Keratinocyte (primary cell): ENCODE measurements at regions not wholly inside any gene's neighbourhood (a gene's known extent, or its start where the extent isn't known, plus 50 kb on each side); places are given as distances from the start of the nearest gene placed in this dataset.
A peak's percentile ranks its signal among the peaks of the same experiment; 100 is the strongest.

Source experiments
- DNase-seq: peaks from one replicate; pipeline ENCODE4 v3.0.0-alpha.2; 2011; ENCODE audit warnings: low read depth, missing footprints, low spot score
- FAIRE-seq: peaks from 2 replicates; lab custom pipeline; 2011; peaks lifted over from hg19 to GRCh38; lab: Jason Lieb, UNC
- H2AFZ ChIP-seq: 2 replicates; pipeline ENCODE4 v1.6.0; 2012; ENCODE audit warnings: low read length, control low read depth, inconsistent platforms; ENCODE audit not compliant: control insufficient read depth
- H3K27ac ChIP-seq: 2 replicates; pipeline ENCODE4 v1.5.1; 2011; ENCODE audit warnings: low read length; ENCODE audit not compliant: control insufficient read depth, insufficient read depth
- H3K27me3 ChIP-seq: 3 replicates; pipeline ENCODE4 v1.6.0; 2011; ENCODE audit warnings: low read length; ENCODE audit not compliant: control insufficient read depth, insufficient read depth; ENCODE audit errors: extremely low read depth
- H3K36me3 ChIP-seq, 2 experiments: 2 replicates in 1 of 2; 3 replicates in 1 of 2; pipeline ENCODE4 v1.5.1; 2011; ENCODE audit warnings: low read length in 2 of 2, mild to moderate bottlenecking in 1 of 2; ENCODE audit not compliant: control insufficient read depth in 2 of 2, insufficient read depth in 2 of 2; ENCODE audit errors: extremely low read depth in 1 of 2
- H3K4me1 ChIP-seq: 3 replicates; pipeline ENCODE4 v1.5.1; 2011; ENCODE audit warnings: low read length; ENCODE audit not compliant: control insufficient read depth, insufficient read depth; ENCODE audit errors: extremely low read depth
- H3K4me2 ChIP-seq: 3 replicates; pipeline ENCODE4 v1.6.0; 2011; ENCODE audit warnings: low read depth, low read length; ENCODE audit not compliant: control insufficient read depth, insufficient read depth; ENCODE audit errors: extremely low read depth
- H3K4me3 ChIP-seq, 3 experiments: fragments of 200-600 bp in 1 of 3; sonication (generic) in 1 of 3; 2 replicates in 2 of 3; 3 replicates in 1 of 3; pipeline ENCODE4 v1.5.1; 2011 to 2016; ENCODE audit warnings: low read length in 3 of 3, mild to moderate bottlenecking in 3 of 3, control low read depth in 2 of 3, inconsistent platforms in 1 of 3, low read depth in 1 of 3, mixed read lengths in 1 of 3, mixed run types in 1 of 3, moderate library complexity in 1 of 3; ENCODE audit not compliant: control insufficient read depth in 2 of 3, insufficient read depth in 2 of 3; ENCODE audit errors: extremely low read depth in 1 of 3
- H3K79me2 ChIP-seq: 2 replicates; pipeline ENCODE4 v1.6.0; 2012; ENCODE audit warnings: low read length; ENCODE audit not compliant: control insufficient read depth, insufficient read depth
- H3K9ac ChIP-seq: 3 replicates; pipeline ENCODE4 v1.6.0; 2011; ENCODE audit warnings: low read length; ENCODE audit not compliant: control insufficient read depth, insufficient read depth; ENCODE audit errors: extremely low read depth
- H3K9me1 ChIP-seq: 3 replicates; pipeline ENCODE4 v1.6.0; 2011; ENCODE audit warnings: low read length; ENCODE audit not compliant: control insufficient read depth, insufficient read depth; ENCODE audit errors: extremely low read depth
- H3K9me3 ChIP-seq: 2 replicates; pipeline ENCODE4 v1.5.1; 2012; ENCODE audit warnings: low read depth, low read length; ENCODE audit not compliant: control insufficient read depth
- H4K20me1 ChIP-seq: 3 replicates; pipeline ENCODE4 v1.6.0; 2011; ENCODE audit warnings: low read length; ENCODE audit not compliant: control insufficient read depth, insufficient read depth; ENCODE audit errors: extremely low read depth
- CTCF ChIP-seq, 3 experiments: IDR thresholded peaks in 1 of 3; conservative IDR thresholded peaks in 1 of 3; optimal IDR thresholded peaks in 1 of 3; 2 replicates in 2 of 3; 3 replicates in 1 of 3; pipeline versions ENCODE3 to v1.5.1; 2011; ENCODE audit warnings: low read length in 3 of 3, mild to moderate bottlenecking in 3 of 3, moderate library complexity in 2 of 3, control low read depth in 1 of 3, inconsistent platforms in 1 of 3; ENCODE audit not compliant: insufficient read depth in 2 of 3; ENCODE audit errors: extremely low read depth in 1 of 3
- EZH2 ChIP-seq: IDR thresholded peaks from one replicate; pipeline ENCODE4 v1.6.1; 2012; ENCODE audit warnings: inconsistent platforms, mild to moderate bottlenecking, low read length, moderate library complexity
- dilution Hi-C: fragments of 300-500 bp; cut with MboI; formaldehyde crosslinking; loops from one replicate; pipeline ENCODE4 v1.7.0; 2020; ENCODE audit warnings: low sequenced_read_pairs; ENCODE audit not compliant: extremely low pct_ligation_motif_present

GRCh38 chr6:71395731-71396409 is 107.3 kb downstream of the OGFRL1 start:
- peak overlapping the region; percentile 33 for H3K27ac ChIP-seq
- H4K20me1 ChIP-seq = no peaks in the 10 kb centered on the region
- peak overlapping the region; percentile 44 for H3K4me2 ChIP-seq
- H3K9ac ChIP-seq = peak overlapping the region; percentile 11
- no peaks in the 10 kb centered on the region for H3K9me3 ChIP-seq
- no peak overlapping the region for H2AFZ ChIP-seq
- dilution Hi-C loops = no loop called here
- no peaks in the 10 kb centered on the region for H3K27me3 ChIP-seq
- peaks cover 7 to 18% of the 10 kb centered on the region in 2 experiments for H3K36me3 ChIP-seq
- FAIRE-seq (peak; percentile 87), DNase-seq (no peak)
- H3K4me1 ChIP-seq = peaks cover 41% of the 10 kb centered on the region
- H3K79me2 ChIP-seq = peaks cover 51% of the 10 kb centered on the region
- H3K4me3 ChIP-seq = no peak overlapping the region
- no peaks in the 10 kb centered on the region for H3K9me1 ChIP-seq
- no peak for TF ChIP-seq CTCF (optimal IDR thresholded peaks at IDR 0.05 in 1 of 3, IDR thresholded peaks at IDR 0.05 in 1 of 3, conservative IDR thresholded peaks at IDR 0.05 in 1 of 3; ENCODE audit: extremely low read depth in 1 of 3, insufficient read depth in 2 of 3, low read length in 3 of 3)
- no peak for TF ChIP-seq EZH2

- H3K9me3 ChIP-seq = no peaks in the 10 kb centered on the region
- peaks cover 42% of the 10 kb centered on the region for H3K4me1 ChIP-seq
- TF ChIP-seq CTCF (optimal IDR thresholded peaks at IDR 0.05 in 1 of 3, IDR thresholded peaks at IDR 0.05 in 1 of 3, conservative IDR thresholded peaks at IDR 0.05 in 1 of 3; ENCODE audit: extremely low read depth in 1 of 3, insufficient read depth in 2 of 3, low read length in 3 of 3) = no peak
- no peak for TF ChIP-seq EZH2
- H3K27ac ChIP-seq = peak overlapping the region; percentile 37
- H3K27me3 ChIP-seq = no peaks in the 10 kb centered on the region
- no peak overlapping the region for H2AFZ ChIP-seq
- dilution Hi-C loops = no loop called here
- DNase-seq = no peak
- H3K36me3 ChIP-seq = peaks cover 5 to 18% of the 10 kb centered on the region in 2 experiments
- H3K4me3 ChIP-seq = no peak overlapping the region
- no peaks in the 10 kb centered on the region for H3K9me1 ChIP-seq
- no peak for FAIRE-seq
- peaks cover 47% of the 10 kb centered on the region for H3K79me2 ChIP-seq
- H4K20me1 ChIP-seq = no peaks in the 10 kb centered on the region
- no peak overlapping the region for H3K9ac ChIP-seq
- H3K4me2 ChIP-seq = peak overlapping the region; percentile 44
Observed at GRCh38 chr6:71396410-71396801, 107.8 kb downstream of the OGFRL1 start.
